ENCODE measurements at regions not wholly inside any gene's neighbourhood (a gene's known extent, or its start where the extent isn't known, plus 50 kb on each side); places are given as distances from the start of the nearest gene placed in this dataset.

GRCh38 chr12:131510431-131510830 is 200.5 kb upstream of the SFSWAP start:
- no peak for TF ChIP-seq ZNF140 (CRISPR knock-in tag; IDR thresholded peaks at IDR 0.05)
- TF ChIP-seq USF1 (CRISPR knock-in tag; IDR thresholded peaks at IDR 0.05): no peak
- no peak for TF ChIP-seq CTCF (IDR thresholded peaks at IDR 0.05 in 2 of 3, conservative IDR thresholded peaks at IDR 0.05 in 1 of 3; ENCODE audit: insufficient read depth in 2 of 3, low read depth in 1 of 3, low read length in 3 of 3)
- no peak for TF ChIP-seq GTF3C2 (IDR thresholded peaks at IDR 0.05; ENCODE audit: borderline replicate concordance, extremely low read depth, insufficient read length)
- no peak for TF ChIP-seq GMEB1 (CRISPR knock-in tag; IDR thresholded peaks at IDR 0.05)
- TF ChIP-seq TRIM24 (IDR thresholded peaks at IDR 0.05): no peak
- TF ChIP-seq CBX8 (IDR thresholded peaks at IDR 0.05; ENCODE audit: borderline replicate concordance, extremely low read depth, low read depth, low read length, poor library complexity, severe bottlenecking): no peak
